Naive thymus-derived CD4-positive, alpha-beta T cell (primary cell): ENCODE measurements at regions not wholly inside any gene's neighbourhood (a gene's known extent, or its start where the extent isn't known, plus 50 kb on each side); places are given as distances from the start of the nearest gene placed in this dataset.

Experiments
- ATAC-seq: fragments of 150-1000 bp; cut with Tn5 transposase; 2 replicates; pipeline ENCODE4 v1.10.0; 2021; ENCODE audit warnings: mild to moderate bottlenecking, moderate library complexity
- CTCF ChIA-PET: fragments of 350-600 bp; sonication (Branson Sonifier 250); formaldehyde crosslinking; loops from one replicate; lab custom pipeline; 2021; ENCODE audit warnings: antibody characterized with exemption; lab: Charles Lee
- POLR2A ChIA-PET: fragments of 350-600 bp; sonication (Branson Sonifier 250); formaldehyde crosslinking; loops from one replicate; lab custom pipeline; 2021; ENCODE audit warnings: antibody characterized with exemption, inconsistent platforms; lab: Charles Lee
- DNase-seq, 9 donors: peaks; one replicate each; pipeline versions ENCODE4 v3.0.0 to v3.0.0-alpha.2; 2020 to 2022; ENCODE audit warnings: mixed read lengths in 1 of 9
- H3K27ac ChIP-seq: one replicate; pipeline ENCODE4 v1.7.0; 2013; ENCODE audit warnings: mild to moderate bottlenecking, low read depth, low read length, moderate library complexity
- H3K27me3 ChIP-seq, 2 donors: one replicate each; pipeline ENCODE4 v1.7.0; 2013; ENCODE audit warnings: low read length in 2 of 2, mild to moderate bottlenecking in 2 of 2, moderate library complexity in 2 of 2; ENCODE audit not compliant: control insufficient read depth in 2 of 2, insufficient read depth in 2 of 2
- H3K36me3 ChIP-seq, 3 experiments: 1 replicate in 2 of 3; 2 replicates in 1 of 3; pipeline ENCODE4 v1.7.0; 2013; ENCODE audit warnings: low read length in 3 of 3, mild to moderate bottlenecking in 3 of 3, moderate library complexity in 1 of 3; ENCODE audit not compliant: insufficient read depth in 3 of 3, control insufficient read depth in 2 of 3
- H3K4me1 ChIP-seq, 2 donors: one replicate each; pipeline ENCODE4 v1.7.0; 2013; ENCODE audit warnings: low read length in 2 of 2, mild to moderate bottlenecking in 2 of 2, moderate library complexity in 1 of 2; ENCODE audit not compliant: control insufficient read depth in 2 of 2, insufficient read depth in 2 of 2
- H3K4me3 ChIP-seq: 2 replicates; pipeline ENCODE4 v1.7.0; 2013; ENCODE audit warnings: mild to moderate bottlenecking, low read length
- H3K9me3 ChIP-seq, 3 experiments: 1 replicate in 2 of 3; 2 replicates in 1 of 3; pipeline ENCODE4 v1.7.0; 2013; ENCODE audit warnings: low read length in 3 of 3; ENCODE audit not compliant: control insufficient read depth in 2 of 3
- H3K27ac Mint-ChIP-seq, 9 donors: one replicate each; pipeline ENCODE4 v1.8.0; 2020 to 2022; ENCODE audit warnings: mixed read lengths in 9 of 9, mild to moderate bottlenecking in 8 of 9, moderate library complexity in 5 of 9, inconsistent platforms in 2 of 9
- H3K27me3 Mint-ChIP-seq, 5 donors: one replicate each; pipeline ENCODE4 v1.8.0; 2021 to 2022; ENCODE audit warnings: mixed read lengths in 5 of 5, mild to moderate bottlenecking in 1 of 5
- H3K36me3 Mint-ChIP-seq, 5 donors: one replicate each; pipeline ENCODE4 v1.8.0; 2020 to 2022; ENCODE audit warnings: mixed read lengths in 5 of 5, mild to moderate bottlenecking in 3 of 5, inconsistent platforms in 1 of 5
- H3K4me1 Mint-ChIP-seq, 7 donors: one replicate each; pipeline ENCODE4 v1.8.0; 2020 to 2022; ENCODE audit warnings: mixed read lengths in 7 of 7, mild to moderate bottlenecking in 3 of 7, inconsistent platforms in 1 of 7
- H3K4me3 Mint-ChIP-seq, 10 donors: one replicate each; pipeline ENCODE4 v1.8.0; 2020 to 2022; ENCODE audit warnings: mild to moderate bottlenecking in 10 of 10, mixed read lengths in 10 of 10, moderate library complexity in 6 of 10, inconsistent platforms in 2 of 10
- H3K9me3 Mint-ChIP-seq, 11 donors: one replicate each; pipeline ENCODE4 v1.8.0; 2020 to 2022; ENCODE audit warnings: mixed read lengths in 11 of 11, mild to moderate bottlenecking in 4 of 11, inconsistent platforms in 1 of 11, moderate library complexity in 1 of 11
- intact Hi-C, 2 donors: fragments of 100-400 bp; cut with micrococcal nuclease; formaldehyde crosslinking; loops; one replicate each; pipeline ENCODE4 v1.15.1; 2023

DNA sequence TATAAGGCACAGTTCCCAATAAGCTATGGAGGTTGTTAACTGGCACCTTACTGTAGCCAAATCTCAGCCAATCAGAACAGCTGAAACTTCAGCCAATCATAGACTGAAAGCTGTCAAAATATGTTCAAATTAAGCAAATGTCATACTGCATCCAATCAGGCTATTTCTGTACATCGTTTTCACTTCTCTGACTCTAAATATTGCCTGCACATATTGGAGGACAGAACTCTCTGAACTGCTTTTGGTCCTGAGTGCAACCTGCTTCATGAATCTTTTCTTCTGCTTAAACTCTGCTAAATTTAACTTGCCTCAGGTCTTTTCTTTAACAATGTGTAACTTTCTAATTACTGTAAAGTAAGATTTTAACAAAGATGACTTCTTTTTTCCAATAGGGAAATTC is 1198.9 kb upstream of the PCDH7 start:
- no peak overlapping the region for H3K27ac ChIP-seq
- H3K27me3 ChIP-seq, result no peaks in the 10 kb centered on the region
- H3K36me3 ChIP-seq, result no peaks in the 10 kb centered on the region
- no peaks in the 10 kb centered on the region for H3K4me1 ChIP-seq
- H3K4me1 Mint-ChIP-seq, result no peaks in the 10 kb centered on the region
- H3K4me3 Mint-ChIP-seq, result no peak overlapping the region
- H3K4me3 ChIP-seq, result no peak overlapping the region
- no peaks in the 10 kb centered on the region for H3K36me3 Mint-ChIP-seq
- intact Hi-C loops, result no loop called here
- POLR2A ChIA-PET, result no interaction called here
- DNase-seq, result no peak
- ATAC-seq, result no peak
- H3K9me3 Mint-ChIP-seq, result peaks cover 0 to 24% (median 12%) of the 10 kb centered on the region in 11 donors
- no peak overlapping the region for H3K27ac Mint-ChIP-seq
- H3K9me3 ChIP-seq, result peaks cover 0 to 3% (median 0%) of the 10 kb centered on the region in 3 experiments
- CTCF ChIA-PET, result no interaction called here
- no peaks in the 10 kb centered on the region for H3K27me3 Mint-ChIP-seq

DNA sequence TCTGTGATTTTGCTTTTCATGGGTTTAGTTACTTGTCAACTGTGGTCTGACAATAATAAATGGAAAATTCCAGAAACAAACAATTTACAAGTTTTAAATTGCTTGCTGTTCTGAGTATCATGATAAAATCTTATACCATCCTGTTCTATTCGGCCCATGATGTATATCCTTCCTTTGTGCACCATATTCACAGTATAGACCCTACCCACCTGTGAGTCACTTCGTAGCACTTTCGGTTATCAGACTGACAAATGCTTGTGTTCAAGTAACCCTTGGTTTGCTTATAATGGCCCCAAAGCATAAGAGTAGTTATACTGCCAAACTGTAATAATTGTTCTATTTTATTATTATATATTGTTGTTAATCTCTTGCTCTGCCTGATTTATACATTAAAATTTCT is 1183.4 kb upstream of the PCDH7 start:
- Histone ChIP-seq H3K27me3 (no peaks in the 10 kb centered on the region), H3K9me3 (peaks cover 0 to under 1% (median 0%) of the 10 kb centered on the region in 3 experiments), H3K36me3 (no peaks in the 10 kb centered on the region), H3K4me3 (no peak overlapping the region), H3K27ac (no peak overlapping the region), H3K4me1 (no peaks in the 10 kb centered on the region)
- no peak for DNase-seq
- Mint-ChIP-seq H3K27me3 (no peaks in the 10 kb centered on the region), H3K27ac (no peak overlapping the region), H3K4me3 (no peak overlapping the region), H3K9me3 (peaks cover 0 to 17% (median 3%) of the 10 kb centered on the region in 11 donors), H3K36me3 (no peaks in the 10 kb centered on the region), H3K4me1 (no peaks in the 10 kb centered on the region)
- intact Hi-C loops, result no loop called here
- ChIA-PET CTCF (no interaction called here), POLR2A (no interaction called here)
- ATAC-seq, result no peak

DNA sequence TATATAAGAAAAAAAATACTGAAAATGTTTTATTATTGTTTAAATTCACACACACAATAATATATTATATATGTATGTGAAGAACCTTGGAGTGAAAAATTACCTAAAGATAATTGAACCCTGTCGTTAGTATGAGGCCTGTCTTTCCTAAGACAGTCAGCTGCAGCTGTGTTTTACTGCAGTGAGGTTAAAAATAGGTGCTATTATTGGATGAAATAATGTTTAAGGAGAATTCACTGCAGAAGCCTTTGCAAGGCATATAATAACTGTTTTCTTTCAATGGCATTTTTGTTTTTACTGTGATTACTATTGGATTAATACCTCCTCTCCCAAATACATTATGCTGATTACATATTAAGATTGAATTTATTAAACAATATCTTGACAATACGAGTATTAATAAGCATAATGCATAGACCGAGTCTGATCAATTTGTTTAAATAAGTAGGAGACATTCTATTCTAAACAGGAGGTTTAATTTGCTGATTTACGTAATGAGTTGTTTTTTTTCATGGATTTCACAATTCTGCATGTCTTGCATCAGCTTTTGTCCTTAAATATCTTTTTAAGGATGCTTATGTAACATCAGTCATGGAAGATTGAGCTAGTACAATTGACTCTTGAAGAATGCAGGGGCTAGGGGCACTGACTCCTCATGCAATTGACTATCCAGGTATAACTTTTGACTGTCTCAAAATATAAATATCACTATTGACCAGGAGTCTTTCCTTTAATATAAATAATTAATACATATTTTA is 1181.1 kb upstream of the PCDH7 start:
- intact Hi-C loops, result no loop called here
- CTCF ChIA-PET, result no interaction called here
- peaks cover 0 to 5% (median 2%) of the 10 kb centered on the region in 11 donors for H3K9me3 Mint-ChIP-seq
- Histone ChIP-seq H3K27me3 (no peaks in the 10 kb centered on the region), H3K36me3 (no peaks in the 10 kb centered on the region), H3K27ac (no peak overlapping the region), H3K9me3 (peaks cover 0 to 3% (median 0%) of the 10 kb centered on the region in 3 experiments), H3K4me1 (no peaks in the 10 kb centered on the region), H3K4me3 (no peak overlapping the region)
- ATAC-seq, result no peak
- H3K4me3 Mint-ChIP-seq, result no peak overlapping the region
- no peaks in the 10 kb centered on the region for H3K4me1 Mint-ChIP-seq
- H3K27ac Mint-ChIP-seq, result no peak overlapping the region
- POLR2A ChIA-PET, result no interaction called here
- no peak for DNase-seq
- no peaks in the 10 kb centered on the region for H3K36me3 Mint-ChIP-seq
- H3K27me3 Mint-ChIP-seq, result no peaks in the 10 kb centered on the region

DNA sequence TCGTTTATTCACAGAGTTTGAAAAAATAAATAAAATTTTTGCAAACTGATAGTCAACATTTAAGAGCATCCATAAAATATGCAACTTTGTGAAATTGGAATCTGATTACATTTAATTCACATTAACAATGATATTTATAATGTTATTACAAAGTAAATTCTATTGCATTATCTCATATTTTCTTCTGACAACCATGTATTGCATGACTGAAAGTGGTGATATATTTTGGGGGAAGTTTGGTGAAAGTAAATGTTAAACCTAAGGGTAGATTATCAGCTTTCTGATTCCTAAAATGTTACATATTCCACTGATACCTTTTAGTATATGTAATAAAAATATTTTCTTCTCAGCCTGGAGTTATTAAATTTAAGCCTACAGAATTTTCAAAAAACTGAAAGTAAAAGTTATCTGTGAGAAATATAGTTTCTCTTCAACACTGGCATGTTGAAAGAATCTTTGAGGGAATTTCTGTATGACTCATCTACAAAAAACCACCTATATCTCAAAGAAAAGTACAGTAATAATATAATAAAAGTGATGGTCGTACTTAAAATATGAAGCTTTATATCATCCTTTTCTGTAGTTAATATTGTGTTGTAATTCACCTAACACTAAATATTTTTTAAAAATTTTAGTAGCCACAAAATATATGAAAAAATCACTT is 1179.6 kb upstream of the PCDH7 start:
- no peaks in the 10 kb centered on the region for H3K27me3 ChIP-seq

DNA sequence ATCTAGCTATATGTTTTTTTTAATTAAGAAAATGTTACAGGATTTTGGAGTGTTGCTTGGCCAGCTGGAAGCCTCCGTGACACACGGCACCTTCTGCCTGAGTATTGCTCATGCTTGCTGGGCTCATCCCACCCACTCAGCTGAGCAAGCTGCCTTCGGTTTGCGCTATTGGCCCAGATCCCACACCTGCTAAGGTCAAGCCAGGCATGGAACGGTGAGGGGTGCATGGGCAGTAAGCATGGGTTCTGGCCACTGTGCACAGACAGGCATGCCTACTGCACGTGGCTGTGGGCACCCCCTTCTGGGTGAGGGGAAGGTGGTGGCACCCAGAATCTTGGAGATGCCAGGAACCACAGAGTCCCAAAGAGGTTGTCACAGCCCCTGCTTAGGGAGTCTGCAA is 1178.4 kb upstream of the PCDH7 start:
- Histone ChIP-seq H3K27me3 (no peaks in the 10 kb centered on the region), H3K4me1 (no peaks in the 10 kb centered on the region), H3K4me3 (no peak overlapping the region), H3K9me3 (peaks cover 0 to 3% (median 0%) of the 10 kb centered on the region in 3 experiments), H3K36me3 (no peaks in the 10 kb centered on the region), H3K27ac (no peak overlapping the region)
- Mint-ChIP-seq H3K4me1 (no peaks in the 10 kb centered on the region), H3K4me3 (no peak overlapping the region), H3K9me3 (peaks cover 0 to 8% (median 5%) of the 10 kb centered on the region in 11 donors), H3K27ac (no peak overlapping the region), H3K27me3 (no peaks in the 10 kb centered on the region), H3K36me3 (no peaks in the 10 kb centered on the region)
- DNase-seq (no peak), ATAC-seq (no peak)
- CTCF ChIA-PET, result interaction anchor here (0.8 kb wide), 1 partner anchor 42 kb away, joined by 3 read pairs; no protein-coding TSS in a partner anchor
- intact Hi-C loops, result no loop called here
- POLR2A ChIA-PET, result no interaction called here

More for the DNA sequence above, 1179.6 kb upstream of the PCDH7 start:
- Histone ChIP-seq H3K9me3 (peaks cover 0 to 3% (median 0%) of the 10 kb centered on the region in 3 experiments), H3K27ac (no peak overlapping the region), H3K36me3 (no peaks in the 10 kb centered on the region), H3K4me1 (no peaks in the 10 kb centered on the region), H3K4me3 (no peak overlapping the region)
- Mint-ChIP-seq H3K27me3 (no peaks in the 10 kb centered on the region), H3K9me3 (peaks cover 0 to 8% (median 3%) of the 10 kb centered on the region in 11 donors), H3K4me1 (no peaks in the 10 kb centered on the region), H3K27ac (no peak overlapping the region), H3K4me3 (no peak overlapping the region), H3K36me3 (no peaks in the 10 kb centered on the region)
- ATAC-seq, result no peak
- CTCF ChIA-PET, result no interaction called here
- POLR2A ChIA-PET, result no interaction called here
- intact Hi-C loops, result no loop called here
- DNase-seq, result no peak

DNA sequence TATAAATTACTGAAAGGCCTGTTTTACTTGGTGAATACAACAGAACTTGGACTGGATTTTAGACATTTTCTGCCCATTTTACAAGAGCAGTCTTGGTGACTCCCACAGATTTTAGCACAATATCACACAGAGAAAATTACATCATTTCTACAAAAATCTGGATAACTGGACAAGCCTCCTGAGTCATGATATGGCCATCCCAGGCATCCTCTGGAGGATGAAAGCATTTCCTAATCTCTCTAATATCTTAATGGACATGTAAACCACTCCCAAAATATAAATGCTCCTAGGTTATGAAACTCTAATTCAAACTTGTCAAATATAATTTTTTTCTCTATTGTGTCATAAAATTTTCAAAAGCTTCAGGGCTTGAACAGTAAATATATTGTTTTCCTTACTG is 1170.8 kb upstream of the PCDH7 start:
- Mint-ChIP-seq H3K9me3 (peaks cover 0 to 12% (median 6%) of the 10 kb centered on the region in 11 donors), H3K4me3 (no peak overlapping the region), H3K27me3 (no peaks in the 10 kb centered on the region), H3K27ac (no peak overlapping the region), H3K36me3 (no peaks in the 10 kb centered on the region), H3K4me1 (no peaks in the 10 kb centered on the region)
- ATAC-seq (no peak), DNase-seq (no peak)
- no peak overlapping the region for H3K27ac ChIP-seq
- H3K9me3 ChIP-seq, result no peaks in the 10 kb centered on the region
- ChIA-PET POLR2A (no interaction called here), CTCF (no interaction called here)
- H3K4me3 ChIP-seq, result no peak overlapping the region
- no peaks in the 10 kb centered on the region for H3K36me3 ChIP-seq
- intact Hi-C loops, result no loop called here
- H3K4me1 ChIP-seq, result no peaks in the 10 kb centered on the region
- no peaks in the 10 kb centered on the region for H3K27me3 ChIP-seq

DNA sequence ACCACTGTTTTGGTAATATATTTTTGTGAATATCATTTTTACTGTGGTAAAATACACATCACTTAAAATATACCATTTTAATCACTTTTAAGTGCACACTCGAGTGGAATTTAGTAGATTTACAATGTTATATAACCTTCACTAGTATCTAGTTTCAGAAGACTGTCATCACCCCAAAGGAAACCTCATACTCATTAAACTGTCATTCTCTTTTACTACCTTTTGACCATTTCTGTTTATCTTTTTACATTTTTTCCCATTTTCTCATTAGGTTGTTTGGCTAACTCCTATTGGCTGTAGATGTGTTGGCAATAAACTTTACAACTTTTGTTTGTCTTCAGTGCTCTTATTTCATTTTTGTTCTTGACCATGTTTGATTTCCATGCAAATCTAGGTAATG is 1168.3 kb upstream of the PCDH7 start:
- no peaks in the 10 kb centered on the region for H3K27me3 Mint-ChIP-seq
- ChIA-PET CTCF (no interaction called here), POLR2A (no interaction called here)
- no peaks in the 10 kb centered on the region for H3K9me3 ChIP-seq
- H3K4me3 ChIP-seq, result no peak overlapping the region
- DNase-seq (no peak), ATAC-seq (no peak)
- H3K36me3 ChIP-seq, result no peaks in the 10 kb centered on the region
- peaks cover 0 to 12% (median 3%) of the 10 kb centered on the region in 11 donors for H3K9me3 Mint-ChIP-seq
- no peak overlapping the region for H3K27ac Mint-ChIP-seq
- no peak overlapping the region for H3K27ac ChIP-seq
- H3K4me1 ChIP-seq, result no peaks in the 10 kb centered on the region
- no peak overlapping the region for H3K4me3 Mint-ChIP-seq
- no peaks in the 10 kb centered on the region for H3K4me1 Mint-ChIP-seq
- no peaks in the 10 kb centered on the region for H3K36me3 Mint-ChIP-seq
- intact Hi-C loops, result no loop called here
- no peaks in the 10 kb centered on the region for H3K27me3 ChIP-seq
